Activated B cell treated with CpG ODN at 0.5 μM for 24 hours (primary cell): ENCODE measurements at regions not wholly inside any gene's neighbourhood (a gene's known extent, or its start where the extent isn't known, plus 50 kb on each side); places are given as distances from the start of the nearest gene placed in this dataset.

Source experiments
- ATAC-seq: fragments of 200-7000 bp; cut with Tn5 transposase; one replicate; pipeline ENCODE4 v1.10.0; 2021; ENCODE audit warnings: low read depth, mild to moderate bottlenecking, moderate library complexity
- CTCF ChIA-PET: fragments of 350-600 bp; sonication (Branson Sonifier 250); formaldehyde crosslinking; loops from one replicate; lab custom pipeline; 2021; ENCODE audit warnings: antibody characterized with exemption; lab: Charles Lee
- POLR2A ChIA-PET: fragments of 350-600 bp; sonication (Branson Sonifier 250); formaldehyde crosslinking; loops from one replicate; lab custom pipeline; 2021; ENCODE audit warnings: antibody characterized with exemption; lab: Charles Lee
- DNase-seq: peaks from one replicate; pipeline ENCODE4 v3.0.0; 2022
- H3K27ac Mint-ChIP-seq: one replicate; pipeline ENCODE4 v1.8.0; 2020; ENCODE audit warnings: mixed read lengths
- H3K27me3 Mint-ChIP-seq: one replicate; pipeline ENCODE4 v1.8.0; 2021; ENCODE audit warnings: mixed read lengths
- H3K36me3 Mint-ChIP-seq: one replicate; pipeline ENCODE4 v1.8.0; 2021; ENCODE audit warnings: low read depth, mixed read lengths
- H3K4me1 Mint-ChIP-seq: one replicate; pipeline ENCODE4 v1.8.0; 2021; ENCODE audit warnings: mixed read lengths
- H3K4me3 Mint-ChIP-seq: one replicate; pipeline ENCODE4 v1.8.0; 2020; ENCODE audit warnings: mild to moderate bottlenecking, mixed read lengths
- H3K9me3 Mint-ChIP-seq: one replicate; pipeline ENCODE4 v1.8.0; 2020; ENCODE audit warnings: mixed read lengths
- intact Hi-C: fragments of 100-400 bp; cut with micrococcal nuclease; formaldehyde crosslinking; loops from one replicate; pipeline ENCODE4 v1.15.1; 2024
- TF ChIP-seq, protein P1 (sequence below): fragments of 200-600 bp; IDR thresholded peaks from one replicate; pipeline ENCODE4 v1.8.0; 2022; ENCODE audit warnings: antibody characterized with exemption, mild to moderate bottlenecking

DNA sequence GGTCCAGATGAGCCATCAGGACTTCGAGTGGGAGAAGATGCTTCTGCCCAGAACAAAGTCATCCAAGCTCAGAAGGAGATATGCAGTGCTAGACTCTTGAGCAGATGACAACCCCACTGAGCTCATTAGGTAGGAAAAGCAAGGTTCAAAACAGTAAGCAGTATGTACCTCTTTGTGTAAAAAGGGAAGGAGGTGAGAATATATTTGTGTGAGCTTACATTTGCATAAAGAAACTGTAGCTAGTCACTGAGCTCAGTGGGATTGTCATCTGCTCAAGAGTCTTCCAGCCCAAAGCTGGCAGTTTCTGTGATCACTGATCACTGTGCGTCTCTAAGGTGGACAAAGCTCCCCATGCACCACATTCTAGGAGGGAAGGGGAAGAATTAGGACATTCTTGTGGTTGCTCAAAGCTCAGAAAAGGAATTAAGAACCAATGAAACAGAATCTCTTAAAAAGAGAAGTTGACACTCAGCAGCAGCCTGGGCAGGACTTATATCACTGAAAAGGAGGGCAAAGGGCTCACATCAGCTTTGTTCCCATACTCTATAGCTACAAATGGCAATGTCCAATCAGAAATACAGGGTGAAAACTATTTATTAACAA is 90.0 kb upstream of the MAFB start:
- Mint-ChIP-seq H3K4me1 (peaks cover 11% of the 10 kb centered on the region), H3K36me3 (no peaks in the 10 kb centered on the region), H3K27ac (no peak overlapping the region), H3K4me3 (no peak overlapping the region), H3K27me3 (no peaks in the 10 kb centered on the region), H3K9me3 (no peaks in the 10 kb centered on the region)
- DNase-seq (no peak), ATAC-seq (no peak)
- intact Hi-C loops, result no loop called here
- TF ChIP-seq, protein P1, sequence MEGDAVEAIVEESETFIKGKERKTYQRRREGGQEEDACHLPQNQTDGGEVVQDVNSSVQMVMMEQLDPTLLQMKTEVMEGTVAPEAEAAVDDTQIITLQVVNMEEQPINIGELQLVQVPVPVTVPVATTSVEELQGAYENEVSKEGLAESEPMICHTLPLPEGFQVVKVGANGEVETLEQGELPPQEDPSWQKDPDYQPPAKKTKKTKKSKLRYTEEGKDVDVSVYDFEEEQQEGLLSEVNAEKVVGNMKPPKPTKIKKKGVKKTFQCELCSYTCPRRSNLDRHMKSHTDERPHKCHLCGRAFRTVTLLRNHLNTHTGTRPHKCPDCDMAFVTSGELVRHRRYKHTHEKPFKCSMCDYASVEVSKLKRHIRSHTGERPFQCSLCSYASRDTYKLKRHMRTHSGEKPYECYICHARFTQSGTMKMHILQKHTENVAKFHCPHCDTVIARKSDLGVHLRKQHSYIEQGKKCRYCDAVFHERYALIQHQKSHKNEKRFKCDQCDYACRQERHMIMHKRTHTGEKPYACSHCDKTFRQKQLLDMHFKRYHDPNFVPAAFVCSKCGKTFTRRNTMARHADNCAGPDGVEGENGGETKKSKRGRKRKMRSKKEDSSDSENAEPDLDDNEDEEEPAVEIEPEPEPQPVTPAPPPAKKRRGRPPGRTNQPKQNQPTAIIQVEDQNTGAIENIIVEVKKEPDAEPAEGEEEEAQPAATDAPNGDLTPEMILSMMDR, result no peak
- CTCF ChIA-PET, result no interaction called here
- POLR2A ChIA-PET, result no interaction called here

DNA sequence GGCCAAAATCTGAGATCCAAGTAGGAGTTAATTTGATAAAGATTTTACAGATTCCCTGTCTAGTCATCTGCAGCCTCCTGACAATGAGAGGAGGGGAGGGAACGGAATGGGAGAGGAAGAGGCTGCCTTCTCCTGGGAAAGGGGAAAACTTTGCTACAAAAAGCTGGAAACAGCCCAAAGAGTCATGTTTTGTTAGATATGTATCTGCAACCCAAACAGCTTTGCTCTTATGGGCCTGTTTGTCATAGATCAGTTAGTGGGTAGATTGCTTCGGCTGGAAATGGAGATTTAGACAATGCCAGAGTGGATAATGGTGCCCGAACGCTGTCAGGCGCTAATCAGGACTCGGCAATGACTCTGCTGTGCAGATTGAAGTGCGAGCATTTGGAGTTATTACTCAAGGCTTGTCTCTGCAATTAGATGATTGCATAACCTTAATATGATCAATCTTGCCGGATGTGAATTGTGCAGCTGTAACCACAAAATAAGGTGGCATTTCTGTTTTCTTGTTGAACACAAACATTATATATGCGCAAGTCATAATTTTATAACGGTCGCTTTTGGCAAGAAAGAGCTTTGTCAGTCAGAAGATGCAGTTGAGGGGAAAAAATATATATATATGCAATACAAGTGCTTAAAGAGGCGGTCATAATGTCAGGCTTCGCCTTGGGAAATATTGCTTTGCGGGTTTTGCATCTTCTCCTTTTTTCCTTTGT is 92.4 kb upstream of the MAFB start:
- ATAC-seq, result no peak
- ChIA-PET POLR2A (no interaction called here), CTCF (no interaction called here)
- no peak overlapping the region for H3K27ac Mint-ChIP-seq
- no peaks in the 10 kb centered on the region for H3K36me3 Mint-ChIP-seq
- H3K27me3 Mint-ChIP-seq, result peaks cover under 1% of the 10 kb centered on the region
- TF ChIP-seq, protein P1, result no peak
- H3K9me3 Mint-ChIP-seq, result peaks cover 3% of the 10 kb centered on the region
- H3K4me1 Mint-ChIP-seq, result peaks cover 11% of the 10 kb centered on the region
- DNase-seq, result no peak
- no peak overlapping the region for H3K4me3 Mint-ChIP-seq
- intact Hi-C loops, result no loop called here

DNA sequence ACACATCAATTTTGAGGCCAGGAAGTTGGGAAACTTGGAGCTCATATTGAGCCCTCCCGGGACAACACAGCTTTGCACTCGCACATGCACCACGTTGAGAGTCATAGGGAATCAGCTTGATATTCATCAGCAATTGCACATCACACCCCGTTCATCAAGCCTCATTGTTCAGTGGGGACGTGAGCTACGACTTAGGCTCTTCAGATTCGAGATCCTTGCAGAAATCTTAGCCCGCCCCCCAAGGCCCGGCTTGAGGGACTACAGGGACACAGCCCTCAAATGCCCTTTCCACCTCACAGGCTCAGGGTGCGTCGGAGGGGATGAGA is 93.0 kb upstream of the MAFB start:
- H3K4me1 Mint-ChIP-seq, result peaks cover 11% of the 10 kb centered on the region
- peaks cover 3% of the 10 kb centered on the region for H3K9me3 Mint-ChIP-seq
- ChIA-PET CTCF (no interaction called here), POLR2A (no interaction called here)
- ATAC-seq (no peak), DNase-seq (no peak)
- TF ChIP-seq, protein P1, result no peak
- intact Hi-C loops, result no loop called here
- H3K36me3 Mint-ChIP-seq, result no peaks in the 10 kb centered on the region
- H3K4me3 Mint-ChIP-seq, result no peak overlapping the region
- H3K27ac Mint-ChIP-seq, result no peak overlapping the region
- H3K27me3 Mint-ChIP-seq, result peaks cover 3% of the 10 kb centered on the region

DNA sequence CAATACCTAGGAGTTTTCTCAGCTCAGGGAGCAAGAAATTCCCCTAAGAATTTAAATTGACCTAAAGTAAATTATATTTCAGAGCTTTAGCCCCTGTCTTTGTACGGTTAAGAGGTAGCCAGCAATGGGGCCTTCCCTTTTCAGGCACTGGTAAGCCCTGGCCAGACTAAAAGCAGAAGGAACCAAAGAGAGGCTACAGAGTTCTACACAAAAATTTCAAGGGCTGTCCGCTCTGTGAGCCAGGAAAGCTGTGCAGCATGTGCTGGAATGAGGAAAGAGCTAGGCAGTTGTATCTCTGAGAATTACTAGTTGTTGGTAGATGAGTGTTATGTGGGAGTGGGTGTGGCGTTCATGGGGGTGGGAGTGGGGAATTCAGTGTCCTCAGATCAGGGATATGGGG is 96.3 kb upstream of the MAFB start:
- no peaks in the 10 kb centered on the region for H3K36me3 Mint-ChIP-seq
- H3K27ac Mint-ChIP-seq, result no peak overlapping the region
- DNase-seq (no peak), ATAC-seq (no peak)
- no peaks in the 10 kb centered on the region for H3K4me1 Mint-ChIP-seq
- H3K4me3 Mint-ChIP-seq, result no peak overlapping the region
- CTCF ChIA-PET, result no interaction called here
- TF ChIP-seq, protein P1, result no peak
- peaks cover 9% of the 10 kb centered on the region for H3K27me3 Mint-ChIP-seq
- H3K9me3 Mint-ChIP-seq, result peaks cover 3% of the 10 kb centered on the region
- intact Hi-C loops, result no loop called here
- POLR2A ChIA-PET, result no interaction called here

DNA sequence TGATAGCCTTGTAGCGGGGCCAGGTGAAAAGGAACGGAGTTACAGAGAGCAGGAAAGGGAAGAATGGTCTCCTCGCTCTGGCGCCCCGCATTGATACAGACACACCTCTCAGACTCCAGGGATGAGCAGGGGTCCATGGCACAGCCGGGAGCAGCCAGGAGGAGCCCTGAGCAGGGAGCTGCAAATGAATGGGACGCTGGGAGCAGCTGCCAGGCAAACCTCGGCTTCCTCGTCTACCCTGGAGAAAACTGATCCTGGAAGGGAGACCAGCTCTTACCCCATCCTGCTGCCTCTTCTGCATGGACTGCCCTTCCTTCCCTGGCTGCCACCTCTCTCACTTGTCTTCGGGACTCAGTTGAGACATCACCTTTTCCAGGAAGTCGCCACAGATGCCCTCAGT is 97.3 kb upstream of the MAFB start:
- no peak for ATAC-seq
- ChIA-PET POLR2A (no interaction called here), CTCF (no interaction called here)
- Mint-ChIP-seq H3K4me3 (no peak overlapping the region), H3K27ac (no peak overlapping the region), H3K27me3 (peaks cover 11% of the 10 kb centered on the region), H3K9me3 (peaks cover 3% of the 10 kb centered on the region), H3K36me3 (no peaks in the 10 kb centered on the region), H3K4me1 (no peaks in the 10 kb centered on the region)
- intact Hi-C loops, result no loop called here
- no peak for DNase-seq
- TF ChIP-seq, protein P1, result no peak
